ENCODE measurements at regions not wholly inside any gene's neighbourhood (a gene's known extent, or its start where the extent isn't known, plus 50 kb on each side); places are given as distances from the start of the nearest gene placed in this dataset.
"Not testable (repeated sequence)": the region's sequence is repeated elsewhere in the genome, so short reads cannot be mapped to it uniquely, and the experiment has no call there.

GRCh38 chr4:67412153-67412712 lies 133.1 kb downstream of the CENPC start:
- H3K4me3 Mint-ChIP-seq; H3K27ac Mint-ChIP-seq; H3K36me3 Mint-ChIP-seq (ENCODE audit: low read depth); H3K27me3 Mint-ChIP-seq (ENCODE audit: low read depth); H3K4me1 Mint-ChIP-seq: not testable (repeated sequence)
- H3K9me3 Mint-ChIP-seq = peaks cover 31% of the 10 kb centered on the region

GRCh38 chr4:67403342-67403741 lies 142.0 kb downstream of the CENPC start:
- Mint-ChIP-seq H3K4me1 (no peaks in the 10 kb centered on the region), H3K9me3 (peaks cover 10% of the 10 kb centered on the region), H3K36me3 (ENCODE audit: low read depth) (no peaks in the 10 kb centered on the region), H3K27ac (no peak overlapping the region), H3K27me3 (ENCODE audit: low read depth) (no peaks in the 10 kb centered on the region), H3K4me3 (no peak overlapping the region)
- TF ChIP-seq, protein P1, sequence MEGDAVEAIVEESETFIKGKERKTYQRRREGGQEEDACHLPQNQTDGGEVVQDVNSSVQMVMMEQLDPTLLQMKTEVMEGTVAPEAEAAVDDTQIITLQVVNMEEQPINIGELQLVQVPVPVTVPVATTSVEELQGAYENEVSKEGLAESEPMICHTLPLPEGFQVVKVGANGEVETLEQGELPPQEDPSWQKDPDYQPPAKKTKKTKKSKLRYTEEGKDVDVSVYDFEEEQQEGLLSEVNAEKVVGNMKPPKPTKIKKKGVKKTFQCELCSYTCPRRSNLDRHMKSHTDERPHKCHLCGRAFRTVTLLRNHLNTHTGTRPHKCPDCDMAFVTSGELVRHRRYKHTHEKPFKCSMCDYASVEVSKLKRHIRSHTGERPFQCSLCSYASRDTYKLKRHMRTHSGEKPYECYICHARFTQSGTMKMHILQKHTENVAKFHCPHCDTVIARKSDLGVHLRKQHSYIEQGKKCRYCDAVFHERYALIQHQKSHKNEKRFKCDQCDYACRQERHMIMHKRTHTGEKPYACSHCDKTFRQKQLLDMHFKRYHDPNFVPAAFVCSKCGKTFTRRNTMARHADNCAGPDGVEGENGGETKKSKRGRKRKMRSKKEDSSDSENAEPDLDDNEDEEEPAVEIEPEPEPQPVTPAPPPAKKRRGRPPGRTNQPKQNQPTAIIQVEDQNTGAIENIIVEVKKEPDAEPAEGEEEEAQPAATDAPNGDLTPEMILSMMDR (IDR thresholded peaks at IDR 0.05; ENCODE audit: unreplicated experiment in 3 of 3) = no peak

GRCh38 chr4:67401902-67402301 lies 143.4 kb downstream of the CENPC start:
- H3K4me3 Mint-ChIP-seq = no peak overlapping the region
- H3K4me1 Mint-ChIP-seq = no peaks in the 10 kb centered on the region
- H3K27ac Mint-ChIP-seq = no peak overlapping the region
- no peaks in the 10 kb centered on the region for H3K36me3 Mint-ChIP-seq (ENCODE audit: low read depth)
- peaks cover 1% of the 10 kb centered on the region for H3K9me3 Mint-ChIP-seq
- TF ChIP-seq, protein P1 (IDR thresholded peaks at IDR 0.05; ENCODE audit: unreplicated experiment in 3 of 3) = no peak
- no peaks in the 10 kb centered on the region for H3K27me3 Mint-ChIP-seq (ENCODE audit: low read depth)

GRCh38 chr4:67397931-67398330 lies 147.4 kb downstream of the CENPC start:
- TF ChIP-seq, protein P1 (IDR thresholded peaks at IDR 0.05; ENCODE audit: unreplicated experiment in 3 of 3) = no peak
- no peaks in the 10 kb centered on the region for H3K27me3 Mint-ChIP-seq (ENCODE audit: low read depth)
- no peak overlapping the region for H3K27ac Mint-ChIP-seq
- H3K4me3 Mint-ChIP-seq = no peak overlapping the region
- H3K36me3 Mint-ChIP-seq (ENCODE audit: low read depth) = no peaks in the 10 kb centered on the region
- H3K4me1 Mint-ChIP-seq = no peaks in the 10 kb centered on the region
- H3K9me3 Mint-ChIP-seq = no peaks in the 10 kb centered on the region

GRCh38 chr4:67397031-67397430 lies 148.3 kb downstream of the CENPC start:
- Mint-ChIP-seq H3K36me3 (ENCODE audit: low read depth) (no peaks in the 10 kb centered on the region), H3K27me3 (ENCODE audit: low read depth) (no peaks in the 10 kb centered on the region), H3K4me3 (no peak overlapping the region), H3K9me3 (no peaks in the 10 kb centered on the region), H3K27ac (no peak overlapping the region), H3K4me1 (no peaks in the 10 kb centered on the region)
- TF ChIP-seq, protein P1 (IDR thresholded peaks at IDR 0.05; ENCODE audit: unreplicated experiment in 3 of 3) = peak in 1 of 3 experiments; percentile 15

DNA sequence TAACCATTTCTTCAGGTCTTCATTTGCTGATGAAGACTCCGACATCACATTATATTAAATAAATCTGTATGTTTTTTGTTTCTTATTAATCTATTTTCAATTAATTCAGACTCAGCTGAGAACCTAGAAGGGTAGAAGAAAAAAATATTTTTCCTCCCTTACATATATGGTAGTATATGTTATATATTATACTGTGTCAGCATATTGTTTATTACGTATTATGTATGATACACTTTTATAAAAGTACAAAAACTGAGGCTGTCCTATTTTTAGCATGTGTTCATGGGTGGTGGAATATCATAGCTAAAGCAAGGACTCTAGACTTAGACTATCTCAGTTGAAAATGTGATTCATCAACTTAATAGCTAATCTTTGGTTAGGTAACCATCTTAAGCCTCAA lies 149.3 kb downstream of the CENPC start:
- Mint-ChIP-seq H3K4me1 (no peaks in the 10 kb centered on the region), H3K4me3 (no peak overlapping the region), H3K27me3 (ENCODE audit: low read depth) (no peaks in the 10 kb centered on the region), H3K9me3 (no peaks in the 10 kb centered on the region), H3K36me3 (ENCODE audit: low read depth) (no peaks in the 10 kb centered on the region), H3K27ac (no peak overlapping the region)
- TF ChIP-seq, protein P1 (IDR thresholded peaks at IDR 0.05; ENCODE audit: unreplicated experiment in 3 of 3) = no peak
